CD8-positive, alpha-beta memory T cell (primary cell): ENCODE measurements at regions not wholly inside any gene's neighbourhood (a gene's known extent, or its start where the extent isn't known, plus 50 kb on each side); places are given as distances from the start of the nearest gene placed in this dataset.
A peak's percentile ranks its signal among the peaks of the same experiment; 100 is the strongest.

Experiments
- CTCF ChIA-PET: fragments of 350-600 bp; sonication (Branson Sonifier 250); formaldehyde crosslinking; loops from one replicate; lab custom pipeline; 2021; ENCODE audit warnings: antibody characterized with exemption; lab: Charles Lee
- POLR2A ChIA-PET: fragments of 350-600 bp; sonication (Branson Sonifier 250); formaldehyde crosslinking; loops from one replicate; lab custom pipeline; 2021; ENCODE audit warnings: antibody characterized with exemption; lab: Charles Lee
- DNase-seq, 5 donors: peaks; one replicate each; pipeline versions ENCODE4 v3.0.0 to v3.0.0-alpha.2; 2020 to 2022; ENCODE audit warnings: mixed read lengths in 1 of 5
- H3K27ac ChIP-seq: one replicate; pipeline ENCODE4 v1.7.0; 2013; ENCODE audit warnings: low read depth, mild to moderate bottlenecking, low read length, moderate library complexity
- H3K27me3 ChIP-seq: 2 replicates; pipeline ENCODE4 v1.7.0; 2013; ENCODE audit warnings: low read length, mild to moderate bottlenecking; ENCODE audit not compliant: insufficient read depth, poor library complexity, severe bottlenecking
- H3K36me3 ChIP-seq: 2 replicates; pipeline ENCODE4 v1.7.0; 2013; ENCODE audit warnings: mild to moderate bottlenecking, low read length, moderate library complexity; ENCODE audit not compliant: insufficient read depth
- H3K4me1 ChIP-seq: 2 replicates; pipeline ENCODE4 v1.7.0; 2013; ENCODE audit warnings: mild to moderate bottlenecking, low read length, moderate library complexity; ENCODE audit not compliant: insufficient read depth
- H3K4me3 ChIP-seq: 2 replicates; pipeline ENCODE4 v1.7.0; 2013; ENCODE audit warnings: mild to moderate bottlenecking, low read length
- H3K9me3 ChIP-seq: 2 replicates; pipeline ENCODE4 v1.7.0; 2013; ENCODE audit warnings: mild to moderate bottlenecking, low read length
- H3K27ac Mint-ChIP-seq, 8 donors: one replicate each; pipeline ENCODE4 v1.8.0; 2020 to 2021; ENCODE audit warnings: mixed read lengths in 8 of 8, mild to moderate bottlenecking in 6 of 8, inconsistent platforms in 3 of 8, moderate library complexity in 3 of 8
- H3K27me3 Mint-ChIP-seq, 2 donors: one replicate each; pipeline ENCODE4 v1.8.0; 2020 to 2021; ENCODE audit warnings: mixed read lengths in 2 of 2, mild to moderate bottlenecking in 1 of 2, moderate library complexity in 1 of 2
- H3K36me3 Mint-ChIP-seq, 3 donors: one replicate each; pipeline ENCODE4 v1.8.0; 2020 to 2021; ENCODE audit warnings: mixed read lengths in 3 of 3, inconsistent platforms in 1 of 3, mild to moderate bottlenecking in 1 of 3
- H3K4me1 Mint-ChIP-seq, 3 donors: one replicate each; pipeline ENCODE4 v1.8.0; 2020 to 2021; ENCODE audit warnings: mixed read lengths in 3 of 3, inconsistent platforms in 1 of 3, mild to moderate bottlenecking in 1 of 3
- H3K4me3 Mint-ChIP-seq, 7 donors: one replicate each; pipeline ENCODE4 v1.8.0; 2020 to 2021; ENCODE audit warnings: mixed read lengths in 7 of 7, mild to moderate bottlenecking in 6 of 7, moderate library complexity in 4 of 7, inconsistent platforms in 2 of 7
- H3K9me3 Mint-ChIP-seq, 5 donors: one replicate each; pipeline ENCODE4 v1.8.0; 2020 to 2022; ENCODE audit warnings: mixed read lengths in 5 of 5, mild to moderate bottlenecking in 3 of 5, moderate library complexity in 2 of 5, inconsistent platforms in 1 of 5

DNA sequence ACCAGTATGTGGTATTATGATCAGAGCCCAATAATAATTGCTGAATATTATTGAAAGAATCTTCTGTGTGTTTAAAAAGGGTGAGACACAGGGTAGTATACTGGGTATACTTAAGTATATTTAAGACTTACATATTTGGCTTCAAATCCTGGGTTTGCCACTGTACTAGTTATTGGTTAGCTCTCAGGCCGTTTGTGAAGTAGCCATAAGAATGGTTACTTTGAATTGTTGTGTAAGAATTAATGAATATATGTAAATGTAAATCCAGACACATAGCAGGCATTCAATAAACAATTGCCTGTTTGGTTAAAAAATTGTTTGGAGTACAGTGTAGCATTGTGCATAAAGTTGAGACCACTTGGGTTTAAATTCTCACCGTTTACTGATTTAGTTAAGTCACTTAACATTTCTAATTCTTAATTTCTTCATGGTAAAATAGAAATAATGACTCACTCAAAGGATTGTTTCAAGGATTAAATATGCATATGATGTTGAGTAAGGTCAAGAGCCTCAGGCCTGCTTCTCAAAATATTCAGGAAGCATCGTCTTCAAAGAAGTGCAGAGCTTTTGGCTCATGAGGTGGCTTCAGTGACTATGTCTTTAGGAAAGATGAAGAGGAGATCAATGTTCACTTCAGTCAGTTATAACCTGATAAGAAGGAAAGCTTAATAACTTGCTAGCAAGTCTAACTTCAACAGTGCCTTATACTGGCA, 207.9 kb upstream of the NT5C1B start:
- POLR2A ChIA-PET: no interaction called here
- Mint-ChIP-seq H3K4me3 (no peak overlapping the region), H3K27me3 (no peaks in the 10 kb centered on the region), H3K27ac (no peak overlapping the region), H3K4me1 (no peaks in the 10 kb centered on the region), H3K9me3 (peaks cover 0 to 2% (median 0%) of the 10 kb centered on the region in 5 donors), H3K36me3 (peaks cover 1 to 13% (median 6%) of the 10 kb centered on the region in 3 donors)
- CTCF ChIA-PET: no interaction called here
- no peaks in the 10 kb centered on the region for H3K27me3 ChIP-seq
- H3K4me1 ChIP-seq: no peaks in the 10 kb centered on the region
- H3K36me3 ChIP-seq: no peaks in the 10 kb centered on the region
- H3K27ac ChIP-seq: no peak overlapping the region
- no peak for DNase-seq
- H3K9me3 ChIP-seq: no peaks in the 10 kb centered on the region
- no peak overlapping the region for H3K4me3 ChIP-seq

DNA sequence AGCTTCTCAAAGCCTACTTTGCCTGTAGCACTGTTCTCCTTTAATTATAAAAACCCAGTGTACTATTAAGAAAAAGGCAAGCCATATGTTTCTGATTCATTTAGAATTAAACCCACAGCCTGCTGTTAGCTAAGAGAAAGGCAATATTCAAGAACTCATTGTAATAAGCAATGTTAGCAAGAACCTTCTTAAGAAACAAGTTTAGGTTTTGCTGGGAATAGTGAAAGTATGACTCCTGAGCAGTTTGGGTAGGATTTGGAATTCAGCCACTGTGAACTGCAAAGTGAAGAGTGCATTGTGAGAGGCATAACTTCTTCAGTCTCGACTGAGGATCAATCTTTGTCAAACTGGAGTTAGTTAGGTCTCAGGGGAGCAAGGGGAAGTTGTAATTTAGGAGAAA, 206.5 kb upstream of the NT5C1B start:
- POLR2A ChIA-PET: no interaction called here
- Mint-ChIP-seq H3K4me3 (no peak overlapping the region), H3K27me3 (no peaks in the 10 kb centered on the region), H3K27ac (no peak overlapping the region), H3K9me3 (no peaks in the 10 kb centered on the region), H3K4me1 (no peaks in the 10 kb centered on the region), H3K36me3 (peaks cover 1 to 21% (median 10%) of the 10 kb centered on the region in 3 donors)
- Histone ChIP-seq H3K4me3 (no peak overlapping the region), H3K36me3 (no peaks in the 10 kb centered on the region), H3K27me3 (no peaks in the 10 kb centered on the region), H3K27ac (no peak overlapping the region), H3K9me3 (no peaks in the 10 kb centered on the region), H3K4me1 (no peaks in the 10 kb centered on the region)
- DNase-seq: no peak
- CTCF ChIA-PET: no interaction called here

DNA sequence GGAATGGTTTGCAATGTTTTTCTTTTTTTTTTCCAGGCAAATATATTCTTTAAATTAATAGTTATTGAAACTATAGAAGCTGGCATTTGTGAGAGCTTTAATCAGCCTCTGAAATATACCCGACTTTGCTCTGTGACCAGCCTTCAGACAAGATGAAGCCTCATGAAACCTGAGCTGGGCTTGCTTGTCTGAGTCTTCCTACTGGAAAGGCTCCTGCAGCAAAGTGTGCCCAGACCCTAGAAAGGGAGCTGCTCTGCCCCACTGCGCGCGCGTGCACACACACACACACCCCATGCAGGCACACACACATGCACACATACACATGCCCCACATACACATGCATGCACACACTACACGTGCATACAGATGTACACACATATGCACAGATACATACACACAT, 203.3 kb upstream of the NT5C1B start:
- no peak for DNase-seq
- peak overlapping the region in 1 of 8 donors; percentile 48 for H3K27ac Mint-ChIP-seq
- no peaks in the 10 kb centered on the region for H3K4me1 ChIP-seq
- no peak overlapping the region for H3K27ac ChIP-seq
- H3K27me3 ChIP-seq: no peaks in the 10 kb centered on the region
- no peaks in the 10 kb centered on the region for H3K36me3 ChIP-seq
- no peak overlapping the region for H3K4me3 ChIP-seq
- H3K36me3 Mint-ChIP-seq: peaks cover 2 to 18% (median 10%) of the 10 kb centered on the region in 3 donors
- POLR2A ChIA-PET: no interaction called here
- no peaks in the 10 kb centered on the region for H3K27me3 Mint-ChIP-seq
- H3K4me1 Mint-ChIP-seq: no peaks in the 10 kb centered on the region
- H3K4me3 Mint-ChIP-seq: no peak overlapping the region
- H3K9me3 ChIP-seq: no peaks in the 10 kb centered on the region
- no peaks in the 10 kb centered on the region for H3K9me3 Mint-ChIP-seq
- CTCF ChIA-PET: no interaction called here

DNA sequence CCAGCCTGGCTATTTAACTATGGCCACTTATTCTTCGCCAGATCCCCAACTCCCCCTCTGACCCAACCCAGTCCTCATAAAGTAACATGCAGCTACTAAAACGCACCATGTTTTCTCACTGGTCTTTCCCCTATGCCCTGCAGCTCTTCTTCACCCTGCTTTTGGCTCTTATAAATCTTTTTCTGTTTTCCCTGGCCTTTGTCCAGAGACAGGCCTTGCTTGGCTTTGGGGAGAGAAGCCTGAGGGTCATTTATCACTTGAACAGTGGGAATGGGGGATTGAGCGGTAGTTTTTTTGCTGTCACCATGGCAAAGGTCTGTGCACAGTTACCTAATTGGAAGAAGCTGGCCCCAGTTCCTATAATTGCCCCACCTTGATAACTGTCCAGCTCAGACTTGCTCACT, 202.9 kb upstream of the NT5C1B start:
- Mint-ChIP-seq H3K9me3 (no peaks in the 10 kb centered on the region), H3K4me1 (no peaks in the 10 kb centered on the region), H3K27me3 (no peaks in the 10 kb centered on the region), H3K36me3 (peaks cover 3 to 23% (median 10%) of the 10 kb centered on the region in 3 donors), H3K4me3 (no peak overlapping the region), H3K27ac (no peak overlapping the region)
- no peaks in the 10 kb centered on the region for H3K27me3 ChIP-seq
- no peak overlapping the region for H3K4me3 ChIP-seq
- no peak overlapping the region for H3K27ac ChIP-seq
- H3K36me3 ChIP-seq: no peaks in the 10 kb centered on the region
- ChIA-PET CTCF (no interaction called here), POLR2A (no interaction called here)
- DNase-seq: no peak
- no peaks in the 10 kb centered on the region for H3K4me1 ChIP-seq
- no peaks in the 10 kb centered on the region for H3K9me3 ChIP-seq

DNA sequence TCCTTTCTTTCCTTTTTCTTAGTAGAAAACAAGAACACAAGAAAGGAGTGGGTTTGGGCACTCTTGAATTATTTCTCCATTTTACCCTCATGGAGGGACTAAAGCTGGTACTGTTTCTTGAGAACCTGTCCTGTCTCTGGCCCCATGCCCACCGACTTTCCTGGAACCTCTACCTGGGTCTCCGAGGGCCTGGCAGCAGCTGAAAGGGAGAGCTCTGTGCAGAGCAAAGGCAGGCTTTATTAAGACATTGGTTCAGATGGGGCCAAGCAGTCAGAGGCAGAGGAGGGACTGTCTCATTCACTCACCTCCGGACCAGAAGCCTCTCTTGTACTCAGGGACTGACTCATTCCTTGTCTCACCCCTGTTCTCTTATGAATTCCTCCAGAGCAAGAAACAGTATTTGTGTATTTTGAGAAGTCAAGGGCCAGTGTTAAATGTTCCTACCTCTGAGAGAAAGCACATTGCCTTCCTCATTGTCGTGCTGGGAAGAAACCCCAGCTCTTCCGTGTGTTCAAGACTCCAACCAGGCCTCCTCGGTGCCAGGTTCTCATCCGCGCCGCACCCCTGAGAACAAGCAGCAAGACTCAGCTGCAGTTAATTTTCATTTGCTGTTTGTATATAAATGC, 201.9 kb upstream of the NT5C1B start:
- DNase-seq: no peak
- peaks cover 7 to 30% (median 12%) of the 10 kb centered on the region in 3 donors for H3K36me3 Mint-ChIP-seq
- POLR2A ChIA-PET: no interaction called here
- Histone ChIP-seq H3K27ac (no peak overlapping the region), H3K4me3 (no peak overlapping the region), H3K36me3 (no peaks in the 10 kb centered on the region), H3K9me3 (no peaks in the 10 kb centered on the region), H3K27me3 (no peaks in the 10 kb centered on the region), H3K4me1 (no peaks in the 10 kb centered on the region)
- H3K9me3 Mint-ChIP-seq: peaks cover 0 to under 1% (median 0%) of the 10 kb centered on the region in 5 donors
- H3K27ac Mint-ChIP-seq: no peak overlapping the region
- H3K4me3 Mint-ChIP-seq: no peak overlapping the region
- H3K4me1 Mint-ChIP-seq: no peaks in the 10 kb centered on the region
- H3K27me3 Mint-ChIP-seq: no peaks in the 10 kb centered on the region
- CTCF ChIA-PET: no interaction called here

DNA sequence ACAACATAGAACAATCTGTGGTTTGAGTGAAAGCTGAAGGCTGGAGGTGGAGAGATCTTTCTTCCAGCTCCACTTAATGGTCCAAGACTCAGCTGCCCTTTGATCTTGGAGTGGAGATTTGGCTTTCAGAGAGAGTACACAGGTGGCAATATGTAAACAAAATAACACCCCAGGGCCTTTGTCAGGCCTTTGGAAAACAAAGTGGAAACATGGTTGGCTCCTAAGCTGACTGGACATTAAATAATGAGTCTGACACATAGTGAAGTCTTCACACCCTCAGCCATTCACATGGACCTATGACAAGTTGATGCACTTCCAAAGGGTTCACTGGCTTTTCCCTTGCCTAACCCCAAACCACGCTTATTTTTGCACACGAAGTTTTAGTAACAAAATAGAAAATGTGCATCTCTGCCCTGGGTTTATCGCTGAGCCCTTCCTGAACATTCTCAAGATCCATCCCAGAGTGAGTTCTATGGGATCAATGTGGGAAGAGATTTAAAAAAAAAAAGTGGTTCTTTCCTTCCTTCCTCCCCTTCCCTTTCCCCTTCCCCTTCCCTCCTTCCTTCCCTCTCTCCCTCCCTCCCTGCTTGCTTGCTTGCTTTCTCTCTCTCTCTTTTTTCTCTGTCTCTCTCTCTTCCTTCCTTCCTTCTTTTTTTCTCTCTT, 201.3 kb upstream of the NT5C1B start:
- Histone ChIP-seq H3K4me1 (no peaks in the 10 kb centered on the region), H3K36me3 (no peaks in the 10 kb centered on the region), H3K4me3 (no peak overlapping the region), H3K27me3 (no peaks in the 10 kb centered on the region), H3K27ac (no peak overlapping the region), H3K9me3 (no peaks in the 10 kb centered on the region)
- CTCF ChIA-PET: no interaction called here
- POLR2A ChIA-PET: no interaction called here
- H3K4me1 Mint-ChIP-seq: no peaks in the 10 kb centered on the region
- H3K4me3 Mint-ChIP-seq: no peak overlapping the region
- H3K27me3 Mint-ChIP-seq: no peaks in the 10 kb centered on the region
- DNase-seq: no peak
- no peak overlapping the region for H3K27ac Mint-ChIP-seq
- peaks cover 0 to 5% (median 0%) of the 10 kb centered on the region in 5 donors for H3K9me3 Mint-ChIP-seq
- H3K36me3 Mint-ChIP-seq: peaks cover 9 to 37% (median 15%) of the 10 kb centered on the region in 3 donors

DNA sequence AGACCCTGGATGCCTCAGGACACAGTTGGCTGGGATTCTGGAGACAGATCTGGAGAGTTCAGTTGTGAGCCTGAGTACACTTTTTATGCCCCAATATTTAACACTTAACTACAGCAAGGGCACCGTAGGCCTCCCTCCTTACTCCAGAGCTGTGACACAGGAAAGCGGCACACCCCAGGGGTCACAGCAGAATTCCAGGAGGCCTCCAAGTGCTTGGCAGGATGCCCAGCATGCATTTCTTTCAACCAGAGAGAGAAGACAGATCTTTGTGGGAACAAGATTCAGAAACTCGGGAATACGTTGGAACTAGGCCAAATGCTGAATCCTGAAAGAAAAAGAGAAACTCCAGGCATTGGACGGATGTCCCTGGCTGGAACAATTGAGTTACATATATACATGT, 199.2 kb upstream of the NT5C1B start:
- no peak for DNase-seq
- H3K4me3 Mint-ChIP-seq: no peak overlapping the region
- H3K4me1 ChIP-seq: no peaks in the 10 kb centered on the region
- H3K9me3 ChIP-seq: no peaks in the 10 kb centered on the region
- no peaks in the 10 kb centered on the region for H3K27me3 Mint-ChIP-seq
- H3K36me3 ChIP-seq: no peaks in the 10 kb centered on the region
- no peaks in the 10 kb centered on the region for H3K4me1 Mint-ChIP-seq
- peaks cover 0 to 12% (median 7%) of the 10 kb centered on the region in 5 donors for H3K9me3 Mint-ChIP-seq
- POLR2A ChIA-PET: no interaction called here
- H3K27ac Mint-ChIP-seq: no peak overlapping the region
- CTCF ChIA-PET: no interaction called here
- peaks cover 13 to 51% (median 14%) of the 10 kb centered on the region in 3 donors for H3K36me3 Mint-ChIP-seq
- no peak overlapping the region for H3K4me3 ChIP-seq
- no peaks in the 10 kb centered on the region for H3K27me3 ChIP-seq
- no peak overlapping the region for H3K27ac ChIP-seq

DNA sequence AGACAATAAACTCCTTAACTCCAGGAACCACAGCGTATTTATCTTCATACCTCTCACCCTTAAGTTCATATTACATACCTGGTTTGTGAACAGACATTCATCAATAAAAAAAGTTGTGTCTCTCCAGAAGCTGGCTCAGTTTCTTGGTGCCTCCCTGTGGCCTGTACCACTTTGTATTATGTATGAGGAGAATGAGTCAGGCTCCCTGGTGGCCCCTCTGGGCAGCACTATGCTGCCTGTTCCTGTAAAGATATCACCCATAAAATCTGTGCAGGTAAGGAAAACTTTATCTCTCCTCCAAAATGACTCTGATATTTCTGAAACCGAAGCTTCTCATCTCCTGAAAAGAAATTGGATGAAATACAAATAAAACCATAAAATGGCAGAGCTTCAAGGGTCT, 198.4 kb upstream of the NT5C1B start:
- peaks cover 0 to 3% of the 10 kb centered on the region in 2 donors for H3K27me3 Mint-ChIP-seq
- no peaks in the 10 kb centered on the region for H3K4me1 ChIP-seq
- no peaks in the 10 kb centered on the region for H3K4me1 Mint-ChIP-seq
- no peaks in the 10 kb centered on the region for H3K9me3 ChIP-seq
- DNase-seq: no peak
- peaks cover 0 to 12% (median 7%) of the 10 kb centered on the region in 5 donors for H3K9me3 Mint-ChIP-seq
- no peaks in the 10 kb centered on the region for H3K27me3 ChIP-seq
- H3K27ac Mint-ChIP-seq: no peak overlapping the region
- no peak overlapping the region for H3K4me3 ChIP-seq
- CTCF ChIA-PET: no interaction called here
- no peaks in the 10 kb centered on the region for H3K36me3 ChIP-seq
- POLR2A ChIA-PET: no interaction called here
- H3K4me3 Mint-ChIP-seq: no peak overlapping the region
- peaks cover 13 to 53% (median 15%) of the 10 kb centered on the region in 3 donors for H3K36me3 Mint-ChIP-seq
- no peak overlapping the region for H3K27ac ChIP-seq
